HT1080 (cell line): ENCODE measurements at regions not wholly inside any gene's neighbourhood (a gene's known extent, or its start where the extent isn't known, plus 50 kb on each side); places are given as distances from the start of the nearest gene placed in this dataset.

Source experiments
- DNase-seq: peaks from one replicate; pipeline ENCODE4 v3.0.0-alpha.2; 2015; ENCODE audit warnings: low read depth

DNA sequence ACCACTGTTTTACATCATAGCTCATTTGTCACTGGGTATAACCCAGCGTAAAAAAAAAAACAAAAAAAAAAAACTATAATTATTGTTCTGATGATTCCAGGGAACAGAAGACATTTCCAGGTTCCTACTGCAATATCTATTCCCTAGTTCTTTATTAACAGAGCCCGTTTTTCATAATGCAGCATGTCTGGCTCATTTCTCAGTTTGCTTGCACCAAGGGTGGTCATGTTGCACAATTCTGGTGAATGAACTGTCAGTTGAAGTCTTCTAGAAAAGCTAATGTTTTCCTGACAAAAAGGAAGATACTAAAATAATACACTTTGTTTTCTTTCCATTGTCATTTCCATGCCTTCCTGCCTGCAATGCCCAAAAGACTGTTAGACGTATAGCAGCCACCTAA lies 180.1 kb downstream of the RDH14 start:
- no peak for DNase-seq

DNA sequence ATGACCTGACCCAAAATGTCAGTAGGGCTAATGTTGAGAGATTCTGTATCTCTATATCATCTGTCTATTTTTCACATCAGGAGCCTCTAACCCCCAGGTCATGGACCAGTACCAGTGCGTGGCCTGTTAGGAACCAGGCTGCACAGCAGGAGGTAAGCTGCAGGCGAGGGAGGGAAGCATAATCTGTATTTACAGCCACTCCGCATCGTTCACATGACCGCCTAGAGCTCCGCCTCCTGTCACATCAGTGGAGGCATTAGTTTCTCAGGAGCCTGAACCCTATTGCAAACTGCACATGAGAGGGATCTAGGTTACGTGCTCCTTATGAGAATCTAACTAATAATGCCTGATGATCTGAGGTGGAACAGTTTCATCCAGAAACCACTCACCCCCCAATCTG lies 180.6 kb downstream of the RDH14 start:
- no peak for DNase-seq

DNA sequence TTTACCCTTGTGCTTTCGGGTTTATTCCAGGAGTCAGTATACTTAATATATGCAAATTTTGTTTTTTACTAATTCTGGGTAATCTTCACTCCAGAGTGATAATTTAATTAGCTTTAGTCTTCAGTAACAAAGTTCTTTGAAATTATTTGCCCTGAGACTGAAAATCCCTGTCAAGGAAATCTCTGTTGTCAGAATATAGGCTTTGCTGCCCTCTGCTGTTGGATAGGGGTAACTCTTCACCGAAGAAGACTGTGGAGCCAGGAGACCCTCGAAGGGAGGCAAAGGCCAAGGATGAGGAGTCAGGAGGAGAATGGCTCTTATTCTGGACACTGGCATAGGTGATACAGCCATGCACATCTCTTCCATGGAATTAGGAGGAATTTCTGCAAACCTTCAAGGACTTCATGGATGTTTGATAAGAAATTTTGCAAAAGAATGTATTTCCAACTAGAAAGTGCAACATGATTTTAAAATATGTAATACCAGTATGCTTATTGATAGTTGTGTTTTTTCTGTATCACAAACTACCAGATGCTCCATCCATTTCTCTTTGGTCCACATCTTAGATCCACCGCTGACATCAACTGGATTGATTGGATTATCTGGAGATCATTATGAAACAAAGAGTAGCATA lies 182.3 kb downstream of the RDH14 start:
- DNase-seq: peak; percentile 28

DNA sequence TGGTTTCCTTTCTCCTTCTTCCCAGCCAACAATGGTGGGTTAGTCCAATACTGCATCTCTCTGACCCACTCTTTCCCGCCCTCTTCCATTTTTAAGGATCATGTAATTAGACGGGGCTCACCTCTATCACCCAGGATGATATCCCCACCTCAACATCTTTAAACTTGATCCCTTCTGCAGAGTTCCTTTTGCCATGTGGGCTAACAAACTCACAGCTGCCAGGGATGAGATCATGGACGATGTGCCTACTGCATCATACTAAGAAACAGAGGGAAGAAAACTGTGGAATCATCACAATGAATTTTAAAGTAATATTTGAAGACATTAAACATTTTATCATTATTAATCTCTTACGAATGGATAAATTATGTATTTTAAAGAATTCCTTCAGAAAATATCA lies 183.5 kb downstream of the RDH14 start:
- DNase-seq: no peak

DNA sequence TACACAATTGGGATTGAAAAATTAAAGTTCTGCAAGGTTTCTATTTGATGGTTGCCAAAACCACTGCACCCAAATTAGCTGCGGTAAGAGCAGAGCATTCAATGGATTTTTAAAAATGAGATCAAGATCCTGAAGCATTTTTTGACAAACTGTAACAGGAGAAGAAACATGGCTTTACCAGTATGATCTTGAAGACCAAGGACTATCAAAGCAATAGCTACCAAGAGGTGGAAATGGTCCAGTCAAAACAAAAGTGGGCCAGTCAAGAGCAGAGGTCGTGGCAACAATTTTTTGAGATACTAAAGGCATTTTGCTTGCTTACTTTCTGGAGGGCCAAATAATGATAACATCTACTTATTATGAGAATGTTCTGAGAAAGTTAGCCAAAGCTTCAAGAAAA lies 186.8 kb downstream of the RDH14 start:
- DNase-seq: no peak

DNA sequence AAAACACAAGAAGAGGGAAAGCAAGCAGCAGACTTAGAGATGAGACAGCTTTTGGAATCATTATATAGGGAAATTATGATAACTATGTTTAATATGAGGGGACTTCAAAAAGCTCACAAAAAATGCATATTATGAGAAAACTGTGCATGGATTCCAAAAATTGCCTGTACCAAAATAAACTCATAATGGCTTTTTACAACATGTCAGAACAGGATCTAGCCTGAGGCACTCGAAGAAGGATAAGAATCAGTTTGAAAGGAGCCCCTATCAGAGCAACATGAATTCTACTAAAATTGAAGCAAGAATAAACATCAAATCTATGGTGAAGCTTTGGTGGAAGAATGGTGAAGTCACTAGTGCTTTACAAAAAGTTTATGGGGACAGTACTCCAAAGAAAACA lies 187.4 kb downstream of the RDH14 start:
- DNase-seq: no peak

DNA sequence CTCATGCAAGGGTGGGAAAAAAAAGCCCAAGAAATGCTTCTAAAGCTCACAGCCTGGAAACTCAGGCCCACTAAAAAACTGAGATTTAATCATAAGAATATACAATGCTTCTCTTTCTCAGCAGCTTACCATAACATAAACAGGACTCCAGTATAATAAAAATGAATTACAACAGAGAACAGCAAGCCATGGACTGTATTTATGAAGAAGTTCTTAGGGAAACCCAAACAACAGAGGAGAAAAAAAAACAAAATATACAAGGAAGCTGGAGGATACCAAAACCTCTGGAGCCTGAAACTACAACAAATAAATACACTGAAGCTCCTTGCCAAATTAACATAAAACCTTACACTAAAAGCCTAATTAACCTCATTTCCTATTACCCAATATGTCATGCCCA lies 187.8 kb downstream of the RDH14 start:
- DNase-seq: no peak

DNA sequence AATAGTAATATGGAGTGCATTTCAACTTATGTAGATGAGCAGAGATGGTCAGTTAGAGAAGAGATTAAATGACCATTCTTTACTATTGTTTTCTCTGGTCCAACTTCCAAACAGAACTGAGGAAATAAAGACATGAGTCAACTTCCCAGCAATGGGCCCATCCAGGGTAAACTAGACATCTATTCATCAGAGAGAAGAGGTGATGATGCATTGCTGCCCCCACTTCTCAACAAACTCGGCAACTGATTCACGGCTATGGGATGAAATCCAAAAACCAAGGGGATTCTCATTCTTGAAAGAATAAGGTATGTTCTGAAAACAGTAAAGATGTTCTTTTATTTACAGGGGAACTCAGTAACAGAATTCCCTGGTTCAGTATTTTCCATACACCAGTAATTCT lies 190.7 kb downstream of the RDH14 start:
- DNase-seq: peak; percentile 82

DNA sequence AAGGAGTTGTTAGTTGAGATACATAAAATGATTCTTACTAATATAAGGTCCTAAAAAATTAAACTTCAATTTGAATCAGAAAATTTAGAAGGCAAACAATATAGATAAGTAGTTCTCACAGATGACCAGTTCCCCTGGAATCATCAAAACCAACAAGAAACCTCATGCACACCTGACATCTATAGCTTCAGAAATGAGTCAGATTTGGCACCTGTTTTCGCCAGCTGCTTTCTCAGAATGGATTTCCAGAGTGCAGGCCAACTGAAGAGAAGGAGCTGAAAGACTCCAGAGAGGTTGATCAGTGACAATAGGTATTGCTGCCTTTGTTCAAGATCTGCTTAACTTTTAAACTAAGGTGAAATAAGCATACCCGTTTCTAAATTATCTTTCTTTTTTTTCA lies 192.4 kb downstream of the RDH14 start:
- peak; percentile 17 for DNase-seq

DNA sequence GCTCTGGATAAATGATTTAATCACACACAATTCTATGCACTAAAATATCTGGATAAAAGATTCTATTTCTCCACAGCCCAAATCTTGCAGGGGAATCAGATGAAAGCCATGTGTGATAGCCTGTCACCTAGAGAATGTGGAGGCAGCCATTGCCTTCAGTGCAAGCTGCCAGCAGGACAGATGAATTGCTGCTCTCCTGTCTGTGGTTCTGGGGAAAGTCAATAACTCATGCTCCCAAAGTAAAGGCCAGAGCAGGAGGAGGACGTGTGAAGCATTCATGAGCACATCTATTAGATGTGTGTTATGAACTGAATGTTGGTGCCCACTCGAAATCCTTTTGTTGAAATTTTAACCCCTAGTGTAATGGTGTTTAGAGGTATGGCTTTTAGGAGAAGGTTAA lies 195.1 kb downstream of the RDH14 start:
- DNase-seq: no peak

DNA sequence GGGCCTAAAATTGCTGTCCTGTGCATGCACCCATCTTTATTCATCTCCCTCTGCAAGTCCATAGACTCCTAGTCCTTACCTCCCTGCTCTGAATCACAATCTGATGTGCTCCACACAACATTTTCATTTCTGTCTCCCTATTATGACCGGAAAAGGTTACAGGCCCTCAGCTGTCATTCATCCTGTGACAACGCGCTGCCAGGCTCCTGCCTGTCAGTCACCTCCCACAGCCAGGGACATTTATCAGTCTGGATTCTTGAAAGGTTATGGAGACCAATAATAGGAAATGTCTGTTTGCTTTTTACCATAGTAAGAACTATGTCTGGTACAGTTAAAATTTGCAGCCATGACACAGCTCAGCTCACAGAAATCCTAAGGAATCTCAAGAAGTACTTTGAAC lies 197.1 kb downstream of the RDH14 start:
- no peak for DNase-seq

DNA sequence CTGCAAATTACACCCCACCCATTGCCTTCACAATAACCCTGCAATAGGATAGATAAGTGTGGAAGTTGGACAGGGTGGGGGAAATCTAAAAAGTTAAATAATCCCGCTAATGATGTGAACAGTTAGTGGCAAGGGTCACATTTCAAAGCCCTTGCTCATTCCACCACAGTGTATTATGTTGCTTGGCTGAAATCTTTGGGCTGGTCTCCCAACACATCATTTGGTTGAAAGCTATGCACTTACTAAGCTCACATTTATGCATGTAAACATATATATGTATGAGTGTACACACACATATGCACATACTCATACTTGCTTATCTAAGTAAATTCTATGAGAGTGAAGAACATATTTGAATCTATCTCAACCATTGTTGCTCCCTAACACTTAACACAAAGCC lies 197.8 kb downstream of the RDH14 start:
- DNase-seq: peak; percentile 77

DNA sequence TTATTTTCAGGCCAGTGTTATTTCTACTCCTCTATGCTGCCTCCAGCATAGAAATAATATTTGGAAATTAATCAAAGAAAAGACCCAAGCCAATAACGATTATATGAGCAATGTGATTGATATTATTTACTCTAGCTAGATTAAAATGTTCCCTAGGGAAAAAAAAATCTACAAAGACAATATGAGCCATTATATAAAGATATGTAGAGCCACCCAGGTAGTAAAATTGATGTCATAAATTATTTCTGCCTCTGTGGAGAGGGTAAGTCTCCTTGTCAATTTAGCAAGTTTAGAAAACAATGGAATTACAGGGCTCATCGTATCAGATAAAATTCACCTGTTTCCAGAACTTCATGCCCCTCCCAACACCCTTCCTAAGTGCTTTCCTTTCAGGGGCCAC lies 202.9 kb downstream of the RDH14 start:
- no peak for DNase-seq

DNA sequence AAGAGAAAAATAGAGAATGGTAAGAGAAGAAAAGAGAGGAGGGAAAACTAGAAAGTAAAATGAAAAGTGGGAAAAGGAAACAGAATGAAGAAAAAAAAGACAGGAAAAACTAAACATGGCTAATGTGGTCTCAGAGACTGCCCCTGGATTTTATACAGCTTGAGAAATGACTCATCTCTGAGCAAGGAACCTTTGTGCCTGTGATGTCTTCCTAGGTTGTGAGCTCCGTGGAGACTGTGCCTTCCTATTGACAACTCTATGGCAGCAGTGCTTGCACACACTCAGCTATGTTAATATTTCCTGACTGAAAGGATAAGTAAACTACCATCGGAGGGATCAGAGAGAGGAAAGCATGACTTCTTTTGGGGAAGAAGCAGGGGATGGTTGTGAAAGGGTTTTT lies 203.8 kb downstream of the RDH14 start:
- peak; percentile 70 for DNase-seq

DNA sequence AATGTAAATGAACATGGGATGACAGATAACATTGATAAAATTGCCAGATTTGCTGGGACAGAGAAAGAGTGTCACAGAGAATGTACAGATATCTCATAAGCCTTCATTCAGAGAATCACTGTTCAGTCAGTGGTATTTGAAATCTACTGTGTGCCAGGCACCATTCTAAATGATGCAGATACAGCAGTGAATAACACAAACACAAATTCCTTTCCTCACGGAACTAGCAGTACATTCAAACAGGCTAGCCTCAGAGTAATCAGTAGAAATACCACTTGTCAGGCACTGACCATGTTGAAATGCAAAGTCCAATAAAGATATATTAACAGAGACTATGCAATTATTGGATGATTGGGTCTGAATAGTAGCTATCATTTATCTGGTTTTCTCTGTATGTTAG lies 211.0 kb downstream of the RDH14 start:
- no peak for DNase-seq

DNA sequence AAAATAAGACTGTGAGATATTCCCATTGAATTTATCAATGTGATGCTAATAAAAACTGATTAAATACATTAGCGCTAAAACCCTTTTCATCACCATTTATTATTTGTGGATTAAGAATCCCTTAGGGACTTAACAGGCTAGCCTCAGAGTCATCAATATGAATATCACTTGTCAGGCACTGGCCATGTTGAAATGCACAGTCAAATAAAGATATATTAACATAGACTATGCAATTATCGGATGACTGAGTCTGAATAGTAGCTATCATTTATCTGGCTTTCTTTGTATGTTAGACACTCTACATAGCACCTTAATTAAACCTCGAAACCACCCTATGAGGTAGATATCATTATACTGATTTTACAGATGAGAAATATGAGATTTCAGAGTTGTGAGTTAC lies 213.6 kb downstream of the RDH14 start:
- DNase-seq: no peak

DNA sequence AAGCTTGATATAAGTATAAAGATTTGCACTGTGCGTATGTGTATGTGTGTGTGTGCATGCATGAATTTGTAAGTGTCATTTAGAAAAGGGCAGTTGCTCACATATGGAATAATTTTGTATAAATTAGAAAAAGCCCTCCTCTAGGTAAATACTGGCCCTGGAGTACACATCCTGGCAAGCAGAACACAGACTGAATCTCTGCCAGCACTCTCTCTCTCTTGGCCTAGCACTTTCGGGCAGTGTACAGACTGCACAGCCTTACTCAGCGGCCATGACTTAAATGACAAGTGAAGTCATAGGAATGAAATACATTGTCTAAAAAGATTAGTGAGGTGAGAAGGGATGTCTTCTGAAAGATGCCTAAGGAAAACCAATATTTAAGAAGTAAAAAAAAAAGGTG lies 214.1 kb downstream of the RDH14 start:
- DNase-seq: no peak

DNA sequence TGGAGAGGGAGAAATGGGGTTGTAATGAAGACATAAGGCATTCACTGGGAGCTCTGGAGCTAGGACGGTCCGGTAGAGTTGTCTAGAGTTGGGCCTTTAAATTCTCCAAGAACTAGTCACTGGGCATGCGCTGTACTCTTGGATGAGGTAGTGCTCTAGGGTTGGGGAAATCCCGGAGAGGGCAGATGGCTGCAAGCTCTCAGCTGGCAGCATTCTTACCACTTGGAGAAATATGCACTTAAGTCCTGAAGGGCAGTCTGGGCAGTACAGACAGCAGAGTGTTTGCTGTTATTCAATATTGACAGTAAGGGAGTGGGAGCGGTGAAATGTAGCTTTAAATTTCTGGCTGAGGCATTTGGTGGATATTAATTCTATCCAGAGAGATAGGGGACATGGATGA lies 214.6 kb downstream of the RDH14 start:
- no peak for DNase-seq

DNA sequence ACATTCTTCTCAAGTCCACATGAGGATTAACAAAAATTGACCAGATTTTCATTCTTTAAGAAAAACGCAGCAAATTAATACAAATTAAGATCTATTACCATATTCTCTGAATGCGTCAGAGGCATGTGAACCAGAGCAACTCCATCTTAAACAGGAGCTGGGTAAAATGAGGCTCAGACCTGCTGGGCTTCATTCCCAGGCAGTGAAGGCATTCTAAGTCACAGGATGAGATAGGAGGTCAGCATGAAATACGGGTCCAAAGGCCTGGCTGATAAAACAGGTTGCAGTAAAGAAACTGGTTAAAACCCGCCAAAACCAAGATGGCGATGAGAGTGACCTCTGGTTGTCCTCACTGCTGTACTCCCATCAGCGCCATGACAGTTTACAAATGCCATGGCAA lies 217.6 kb downstream of the RDH14 start:
- DNase-seq: no peak

DNA sequence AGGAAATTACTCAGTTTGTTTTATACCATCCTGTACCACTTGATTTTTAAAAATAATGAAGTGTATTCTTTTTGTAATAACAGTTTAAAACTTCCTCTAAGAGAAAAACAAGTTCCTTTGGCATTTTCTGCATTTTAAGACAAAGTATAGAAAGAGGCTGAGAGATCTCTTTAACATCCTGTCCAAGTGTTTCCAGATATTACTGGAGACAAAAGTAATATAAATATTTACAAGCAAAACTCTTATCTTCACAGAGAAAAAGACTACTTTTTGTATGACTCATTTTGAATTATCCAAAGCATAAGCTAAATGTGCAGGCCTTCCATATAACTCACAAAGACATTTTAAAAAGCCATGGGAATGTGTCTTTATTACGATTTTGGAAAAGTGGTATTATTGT lies 221.1 kb downstream of the RDH14 start:
- no peak for DNase-seq

DNA sequence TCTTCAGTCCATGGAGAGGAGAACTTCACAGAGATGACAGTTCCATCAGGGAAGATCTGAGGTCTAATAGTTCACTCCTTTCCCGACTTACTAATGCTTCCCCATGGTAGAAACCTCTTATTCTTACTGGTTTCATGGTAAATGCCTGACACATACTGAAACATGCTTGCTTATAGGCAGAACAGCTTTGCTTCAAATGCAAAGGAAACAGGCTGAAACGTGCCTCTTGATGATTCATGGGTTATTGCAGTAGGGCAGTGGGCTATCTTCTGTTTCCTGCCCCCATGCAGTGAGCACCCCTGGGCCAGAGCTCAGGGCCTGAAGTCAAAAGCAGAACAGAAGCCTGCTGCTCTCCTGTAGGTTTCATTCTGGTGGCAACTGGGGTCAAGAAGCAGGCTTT lies 223.5 kb downstream of the RDH14 start:
- DNase-seq: peak; percentile 44

DNA sequence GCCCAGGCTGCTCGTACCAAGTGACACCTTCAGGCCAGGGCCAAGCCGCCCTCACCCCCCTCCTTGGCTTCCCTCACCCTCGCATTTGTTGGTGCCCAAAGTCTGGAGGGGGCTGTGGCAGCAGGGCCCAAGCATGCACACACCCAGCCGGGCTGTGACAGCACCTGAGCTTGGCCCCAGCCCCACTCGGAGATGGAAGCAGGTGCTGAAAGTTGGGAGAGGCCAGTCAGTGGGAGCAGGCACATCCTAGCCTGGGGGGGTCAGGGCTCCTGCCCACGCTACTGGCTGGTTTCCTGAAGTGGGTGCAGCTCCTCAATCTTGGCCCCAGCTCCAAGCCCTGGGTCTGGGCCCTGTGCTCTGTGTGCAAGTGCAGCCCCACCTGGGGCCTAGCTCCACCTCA lies 228.0 kb downstream of the RDH14 start:
- DNase-seq: no peak

DNA sequence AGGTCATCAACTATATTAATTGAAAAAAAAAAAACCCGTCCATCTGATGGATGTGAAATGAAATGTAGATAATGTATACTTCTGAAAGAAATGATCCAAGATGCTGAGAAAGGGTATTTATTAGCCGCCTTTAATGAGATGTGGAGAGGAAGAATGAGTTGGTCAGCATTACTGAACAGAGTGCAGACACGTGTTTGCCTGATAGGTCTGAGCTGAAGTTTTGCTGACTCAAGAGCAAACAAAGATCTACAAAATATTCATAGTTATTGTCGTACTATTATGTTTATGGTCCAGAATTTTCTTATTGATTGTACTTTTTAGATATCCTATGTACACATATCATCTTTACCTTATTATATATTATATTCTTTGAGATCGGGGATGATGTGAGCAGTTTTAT lies 235.3 kb downstream of the RDH14 start:
- DNase-seq: no peak

DNA sequence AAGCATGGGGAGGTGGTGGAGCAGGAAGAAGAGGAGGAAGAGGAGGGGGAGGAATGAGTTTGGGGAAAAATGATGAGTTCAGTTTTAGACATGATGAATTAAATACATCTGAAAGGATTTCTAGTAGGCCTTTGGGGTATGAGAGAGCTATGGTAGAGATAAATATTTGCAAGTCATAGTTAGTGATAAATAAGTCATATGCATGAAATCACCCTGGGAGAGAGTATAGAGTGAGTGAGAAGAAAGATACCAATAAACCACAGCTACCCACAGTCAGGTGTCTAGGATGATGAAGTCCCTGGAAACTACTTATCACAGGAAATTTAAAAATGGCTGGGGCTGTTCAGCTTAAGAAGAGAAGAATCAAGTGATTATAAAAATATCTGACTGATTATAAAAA lies 240.5 kb downstream of the RDH14 start:
- DNase-seq: no peak
